IPS-20b (cell line): ENCODE measurements at regions not wholly inside any gene's neighbourhood (a gene's known extent, or its start where the extent isn't known, plus 50 kb on each side); places are given as distances from the start of the nearest gene placed in this dataset.

Source experiments
- H3K27ac ChIP-seq: one replicate; pipeline ENCODE4 v1.5.1; 2013; ENCODE audit warnings: low read length
- H3K27me3 ChIP-seq: 2 replicates; pipeline ENCODE4 v1.6.1; 2013; ENCODE audit warnings: mild to moderate bottlenecking, low read length, inconsistent platforms; ENCODE audit not compliant: insufficient read depth
- H3K36me3 ChIP-seq: 2 replicates; pipeline ENCODE4 v1.6.1; 2013; ENCODE audit warnings: low read depth, mild to moderate bottlenecking, inconsistent platforms, low read length, moderate library complexity; ENCODE audit not compliant: insufficient read depth
- H3K4me1 ChIP-seq: 2 replicates; pipeline ENCODE4 v1.6.1; 2013; ENCODE audit warnings: mild to moderate bottlenecking, control low read depth, inconsistent platforms, low read length, moderate library complexity; ENCODE audit not compliant: insufficient read depth
- H3K4me3 ChIP-seq: 2 replicates; pipeline ENCODE4 v1.5.1; 2013; ENCODE audit warnings: mild to moderate bottlenecking, low read length, inconsistent platforms
- H3K9ac ChIP-seq: 2 replicates; pipeline ENCODE4 v1.6.1; 2013; ENCODE audit warnings: low read depth, mild to moderate bottlenecking, inconsistent platforms, low read length, moderate library complexity
- H3K9me3 ChIP-seq: 2 replicates; pipeline ENCODE4 v1.6.1; 2013; ENCODE audit warnings: mild to moderate bottlenecking, low read depth, low read length, inconsistent platforms; ENCODE audit not compliant: insufficient read depth

- Histone ChIP-seq H3K27me3 (no peaks in the 10 kb centered on the region), H3K9me3 (no peaks in the 10 kb centered on the region), H3K27ac (no peak overlapping the region), H3K4me1 (no peaks in the 10 kb centered on the region), H3K36me3 (no peaks in the 10 kb centered on the region), H3K9ac (no peak overlapping the region), H3K4me3 (no peak overlapping the region)
Observed at GRCh38 chr16:8398548-8398947, 191.8 kb downstream of the TMEM114 start.

GRCh38 chr16:8397223-8397622, 193.1 kb downstream of the TMEM114 start:
- H3K9me3 ChIP-seq, result no peaks in the 10 kb centered on the region
- no peaks in the 10 kb centered on the region for H3K27me3 ChIP-seq
- no peaks in the 10 kb centered on the region for H3K4me1 ChIP-seq
- H3K36me3 ChIP-seq, result no peaks in the 10 kb centered on the region
- no peak overlapping the region for H3K9ac ChIP-seq
- H3K27ac ChIP-seq, result no peak overlapping the region
- H3K4me3 ChIP-seq, result no peak overlapping the region

DNA sequence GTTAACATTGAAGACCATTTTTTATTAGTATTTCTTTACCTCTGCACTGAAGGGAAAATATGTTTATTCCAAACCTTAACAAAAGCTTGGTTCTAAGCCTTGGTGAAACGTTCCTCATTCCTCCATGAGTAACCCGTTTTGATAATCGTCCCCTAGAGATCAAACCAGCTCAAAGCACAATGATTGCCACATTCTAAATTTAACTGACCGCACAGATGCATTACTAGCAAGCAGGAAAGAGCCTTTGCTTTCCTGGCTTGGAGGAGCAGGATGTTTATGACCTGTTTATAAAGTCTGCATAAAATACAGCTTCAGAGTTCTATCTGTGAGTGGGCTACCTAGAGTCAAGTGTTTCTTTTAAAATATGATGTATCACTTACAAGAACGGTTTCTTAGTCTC, 193.8 kb downstream of the TMEM114 start:
- no peaks in the 10 kb centered on the region for H3K4me1 ChIP-seq
- H3K27me3 ChIP-seq, result no peaks in the 10 kb centered on the region
- no peak overlapping the region for H3K27ac ChIP-seq
- H3K9me3 ChIP-seq, result no peaks in the 10 kb centered on the region
- no peak overlapping the region for H3K4me3 ChIP-seq
- H3K9ac ChIP-seq, result no peak overlapping the region
- no peaks in the 10 kb centered on the region for H3K36me3 ChIP-seq

GRCh38 chr16:8391257-8391656, 199.1 kb downstream of the TMEM114 start:
- H3K36me3 ChIP-seq, result no peaks in the 10 kb centered on the region
- no peak overlapping the region for H3K4me3 ChIP-seq
- no peak overlapping the region for H3K27ac ChIP-seq
- no peaks in the 10 kb centered on the region for H3K9me3 ChIP-seq
- no peaks in the 10 kb centered on the region for H3K27me3 ChIP-seq
- no peak overlapping the region for H3K9ac ChIP-seq
- no peaks in the 10 kb centered on the region for H3K4me1 ChIP-seq

GRCh38 chr16:8388684-8389083, 201.6 kb downstream of the TMEM114 start:
- H3K4me3 ChIP-seq, result no peak overlapping the region
- H3K4me1 ChIP-seq, result no peaks in the 10 kb centered on the region
- no peak overlapping the region for H3K27ac ChIP-seq
- H3K9ac ChIP-seq, result no peak overlapping the region
- no peaks in the 10 kb centered on the region for H3K36me3 ChIP-seq
- H3K9me3 ChIP-seq, result no peaks in the 10 kb centered on the region
- H3K27me3 ChIP-seq, result no peaks in the 10 kb centered on the region

DNA sequence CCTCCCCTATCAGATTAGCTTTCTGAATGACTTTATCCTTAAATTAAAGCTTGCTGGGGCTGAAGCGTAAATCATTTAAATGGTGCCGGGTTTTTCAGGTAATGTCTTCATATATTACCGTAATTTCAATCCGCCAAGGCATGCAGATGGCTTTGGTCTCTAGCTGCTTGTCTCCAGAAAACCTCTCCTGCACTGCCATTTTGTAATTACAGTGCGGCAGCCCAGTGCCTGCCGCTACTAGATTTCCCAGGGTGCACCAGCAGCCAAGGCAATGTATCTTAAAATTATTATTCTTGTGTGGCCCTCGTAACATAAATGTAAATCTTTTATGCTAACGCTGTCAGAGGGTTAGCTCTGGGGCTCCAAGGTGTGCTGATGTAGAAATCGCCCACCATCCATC, 208.5 kb downstream of the TMEM114 start:
- no peak overlapping the region for H3K9ac ChIP-seq
- H3K27me3 ChIP-seq, result no peaks in the 10 kb centered on the region
- no peaks in the 10 kb centered on the region for H3K36me3 ChIP-seq
- H3K27ac ChIP-seq, result no peak overlapping the region
- H3K9me3 ChIP-seq, result no peaks in the 10 kb centered on the region; the same call in 1 of the 2 replicates
- H3K4me3 ChIP-seq, result no peak overlapping the region
- H3K4me1 ChIP-seq, result 0 out of 2 replicates have a peak, but pooled peaks cover 3% of the 10 kb centered on the region

DNA sequence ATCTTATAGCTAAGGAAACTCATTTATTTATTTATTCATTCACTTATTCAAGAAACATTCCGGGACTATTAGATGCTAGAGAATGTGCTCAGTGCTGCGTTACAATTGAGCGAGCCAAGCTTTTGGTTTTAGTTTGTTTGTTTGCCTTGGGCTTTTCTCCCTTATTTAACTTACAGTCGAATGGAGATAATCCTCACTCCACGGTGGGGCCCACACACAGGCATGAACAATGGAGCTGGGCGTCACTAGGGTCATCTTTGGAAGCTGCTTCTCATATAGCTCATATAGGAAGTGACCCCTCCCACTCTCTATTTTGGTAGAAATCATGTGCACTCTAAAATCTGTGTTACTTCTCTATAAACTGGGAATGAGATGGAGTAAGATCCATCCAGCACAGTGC, 210.0 kb downstream of the TMEM114 start:
- 0 out of 2 replicates have a peak, but pooled peaks cover 3% of the 10 kb centered on the region for H3K4me1 ChIP-seq
- H3K27ac ChIP-seq, result no peak overlapping the region
- H3K9me3 ChIP-seq, result no peaks in the 10 kb centered on the region; the same call in 1 of the 2 replicates
- H3K9ac ChIP-seq, result no peak overlapping the region
- H3K36me3 ChIP-seq, result no peaks in the 10 kb centered on the region
- H3K4me3 ChIP-seq, result no peak overlapping the region
- H3K27me3 ChIP-seq, result no peaks in the 10 kb centered on the region

DNA sequence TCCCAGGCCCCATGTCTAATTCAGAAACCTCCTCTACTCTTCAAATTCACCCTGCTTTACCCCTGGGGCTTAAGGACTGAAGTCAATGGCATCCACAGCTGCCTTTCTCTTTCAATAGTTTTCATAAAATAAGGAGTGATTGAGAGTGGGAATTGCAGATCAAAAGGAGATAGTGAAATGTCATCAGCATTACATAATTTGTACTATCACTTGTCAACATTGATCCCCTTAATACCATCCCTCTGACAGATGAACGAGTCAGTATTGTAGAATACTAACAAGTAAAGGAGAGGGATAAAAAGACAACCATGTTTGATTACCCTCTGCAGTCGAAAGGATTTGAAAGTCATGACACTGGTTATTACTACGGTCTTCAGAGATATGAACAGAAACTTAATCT, 212.4 kb downstream of the TMEM114 start:
- Histone ChIP-seq H3K27ac (no peak overlapping the region), H3K27me3 (no peaks in the 10 kb centered on the region), H3K4me3 (no peak overlapping the region), H3K36me3 (no peaks in the 10 kb centered on the region), H3K9me3 (no peaks in the 10 kb centered on the region; the same call in 1 of the 2 replicates), H3K9ac (no peak overlapping the region), H3K4me1 (peaks cover 6% of the 10 kb centered on the region; the same call in 1 of the 2 replicates)

DNA sequence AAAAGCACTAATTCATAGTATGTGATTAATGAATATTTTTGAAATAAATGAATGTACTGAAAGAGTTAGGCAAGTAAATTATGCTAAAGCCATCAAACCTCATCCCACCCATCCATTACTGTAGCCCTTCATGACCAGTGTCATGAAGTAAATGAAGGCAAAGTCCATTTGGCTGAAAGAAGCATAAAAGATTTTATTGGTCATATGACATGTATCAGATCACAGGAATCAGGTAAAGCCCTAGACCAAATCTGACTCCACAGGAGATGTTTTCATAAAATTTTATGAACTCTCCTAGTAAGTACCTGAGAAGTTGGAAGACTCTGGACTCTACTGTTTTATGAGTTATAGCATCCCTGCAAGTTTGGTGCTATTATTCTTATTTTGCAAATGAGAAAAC, 213.5 kb downstream of the TMEM114 start:
- no peak overlapping the region for H3K9ac ChIP-seq
- H3K4me3 ChIP-seq, result no peak overlapping the region
- H3K27ac ChIP-seq, result no peak overlapping the region
- H3K27me3 ChIP-seq, result no peaks in the 10 kb centered on the region
- no peaks in the 10 kb centered on the region; the same call in 1 of the 2 replicates for H3K9me3 ChIP-seq
- peaks cover 6% of the 10 kb centered on the region; the same call in 1 of the 2 replicates for H3K4me1 ChIP-seq
- H3K36me3 ChIP-seq, result no peaks in the 10 kb centered on the region

DNA sequence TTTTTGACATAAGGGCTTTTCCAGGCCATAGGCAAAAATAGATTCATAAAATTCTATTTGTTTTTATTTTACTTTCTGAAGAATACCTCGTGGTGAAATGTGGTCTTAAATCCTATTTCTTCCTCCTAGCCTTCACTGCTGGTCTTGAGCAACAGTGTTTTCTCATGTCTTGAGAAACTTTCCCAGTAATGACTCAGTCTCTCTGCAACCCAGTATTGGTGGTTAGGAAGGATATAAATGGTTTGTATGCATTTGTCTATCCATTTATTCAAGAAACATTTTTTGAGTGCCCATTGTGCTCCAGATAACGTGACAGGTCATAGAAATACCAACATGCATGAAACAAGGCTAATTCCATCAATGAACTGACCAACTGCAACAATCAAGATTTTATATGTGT, 213.9 kb downstream of the TMEM114 start:
- Histone ChIP-seq H3K9ac (no peak overlapping the region), H3K27me3 (no peaks in the 10 kb centered on the region), H3K4me1 (peaks cover 6% of the 10 kb centered on the region; the same call in 1 of the 2 replicates), H3K9me3 (no peaks in the 10 kb centered on the region; the same call in 1 of the 2 replicates), H3K4me3 (no peak overlapping the region), H3K27ac (no peak overlapping the region), H3K36me3 (no peaks in the 10 kb centered on the region)

- Histone ChIP-seq H3K27ac (no peak overlapping the region), H3K9ac (no peak overlapping the region), H3K36me3 (no peaks in the 10 kb centered on the region), H3K9me3 (no peaks in the 10 kb centered on the region; the same call in 1 of the 2 replicates), H3K4me1 (peaks cover 9% of the 10 kb centered on the region; the same call in 1 of the 2 replicates), H3K27me3 (no peaks in the 10 kb centered on the region), H3K4me3 (no peak overlapping the region)
Observed at GRCh38 chr16:8375232-8375587, 215.1 kb downstream of the TMEM114 start.

GRCh38 chr16:8374586-8375231, 215.6 kb downstream of the TMEM114 start:
- Histone ChIP-seq H3K27ac (no peak overlapping the region), H3K27me3 (no peaks in the 10 kb centered on the region), H3K9ac (no peak overlapping the region), H3K9me3 (no peaks in the 10 kb centered on the region; the same call in none of the 2 replicates), H3K4me3 (no peak overlapping the region), H3K4me1 (peaks cover 11% of the 10 kb centered on the region; the same call in 1 of the 2 replicates), H3K36me3 (no peaks in the 10 kb centered on the region)
